NCI-H2171 treated with DMSO at 0.1 percent for 48 hours (cell line): ENCODE measurements at regions not wholly inside any gene's neighbourhood (a gene's known extent, or its start where the extent isn't known, plus 50 kb on each side); places are given as distances from the start of the nearest gene placed in this dataset.
"Not testable (repeated sequence)": the region's sequence is repeated elsewhere in the genome, so short reads cannot be mapped to it uniquely, and the experiment has no call there.

Experiments used
- DNase-seq: peaks from one replicate; lab custom pipeline; 2025; lab: John Stamatoyannopoulos, UW

DNA sequence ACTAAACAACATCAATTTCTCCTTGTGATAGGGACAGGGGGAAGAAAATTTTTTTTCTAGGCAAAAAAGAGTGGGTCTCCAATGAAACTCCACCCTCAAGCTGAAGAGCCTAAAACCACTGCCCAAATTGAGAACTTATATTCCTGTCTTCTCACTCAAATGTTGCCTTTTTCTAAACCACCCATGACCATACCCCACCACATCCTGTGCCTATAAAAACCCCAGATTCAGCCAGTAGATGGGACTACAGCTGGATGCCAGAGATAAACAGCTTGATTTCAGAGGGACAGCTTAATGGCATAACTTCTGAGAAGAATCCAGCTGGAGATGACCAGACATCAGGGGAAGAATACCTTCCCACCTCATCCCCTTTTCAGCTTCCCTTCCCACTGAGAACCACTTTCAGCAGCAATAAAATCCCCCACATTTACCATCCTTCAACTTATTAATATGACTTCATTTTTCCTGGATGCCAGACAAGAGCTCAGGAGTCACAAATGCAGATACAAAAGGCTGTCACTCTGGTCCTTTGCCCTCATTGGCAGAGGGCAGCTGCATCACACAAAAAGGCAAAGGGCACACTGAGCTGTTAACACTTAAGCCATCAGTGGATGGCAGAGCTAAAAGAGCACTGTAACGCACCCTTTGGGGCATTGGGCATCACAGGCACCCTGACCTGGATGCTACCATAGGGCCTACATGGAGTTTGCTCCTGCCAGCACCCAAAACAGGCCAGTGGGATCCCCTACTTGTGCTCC is 972.5 kb upstream of the CTNND2 start:
- no peak for DNase-seq

DNA sequence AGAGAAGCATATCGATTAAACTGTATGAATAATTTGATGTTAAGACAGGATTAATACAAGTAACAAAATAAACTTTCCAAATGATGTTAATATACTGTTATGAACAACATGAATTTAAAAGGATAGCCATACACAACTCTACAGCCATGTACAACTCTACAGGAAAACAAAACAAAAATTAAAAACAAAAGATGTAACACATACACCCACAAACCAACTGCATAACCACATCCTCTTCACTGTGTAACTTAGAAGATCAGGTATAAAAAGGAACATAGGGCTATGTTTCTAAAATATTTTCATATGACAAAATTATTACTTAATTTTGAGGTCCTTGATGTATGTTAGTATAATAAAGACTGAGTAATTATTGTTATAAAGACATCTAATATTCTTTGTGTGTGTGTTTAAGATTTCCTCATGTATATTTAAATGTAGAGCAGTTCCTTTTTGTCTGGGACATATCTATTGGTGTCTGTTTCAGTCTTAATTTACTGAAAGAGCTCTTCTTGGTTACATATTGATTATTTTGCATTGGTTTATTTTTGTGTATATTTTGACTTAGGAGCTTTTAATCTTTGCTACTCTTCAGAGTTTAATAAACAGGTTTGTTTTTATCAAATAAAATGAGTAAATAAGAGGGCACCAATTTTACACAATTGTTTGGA is 966.8 kb upstream of the CTNND2 start:
- no peak for DNase-seq

DNA sequence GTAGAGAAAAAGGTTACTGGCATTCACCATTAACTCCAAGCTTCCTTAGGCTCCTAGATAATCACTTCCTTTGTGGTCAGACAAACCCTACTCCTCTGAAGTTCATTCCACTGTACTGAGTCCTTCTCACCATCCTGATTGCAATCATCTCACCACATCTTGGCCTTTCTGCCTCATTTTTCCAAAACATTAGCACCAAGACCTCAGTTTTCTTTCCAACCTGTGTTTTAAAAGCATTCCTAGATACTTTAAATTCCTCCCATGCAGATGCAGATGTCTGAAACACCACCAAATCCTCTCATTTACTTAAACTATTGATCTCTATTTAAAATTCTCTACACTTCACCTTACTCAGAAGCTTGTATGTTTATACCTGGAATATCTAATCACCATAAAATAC is 961.3 kb upstream of the CTNND2 start:
- no peak for DNase-seq

DNA sequence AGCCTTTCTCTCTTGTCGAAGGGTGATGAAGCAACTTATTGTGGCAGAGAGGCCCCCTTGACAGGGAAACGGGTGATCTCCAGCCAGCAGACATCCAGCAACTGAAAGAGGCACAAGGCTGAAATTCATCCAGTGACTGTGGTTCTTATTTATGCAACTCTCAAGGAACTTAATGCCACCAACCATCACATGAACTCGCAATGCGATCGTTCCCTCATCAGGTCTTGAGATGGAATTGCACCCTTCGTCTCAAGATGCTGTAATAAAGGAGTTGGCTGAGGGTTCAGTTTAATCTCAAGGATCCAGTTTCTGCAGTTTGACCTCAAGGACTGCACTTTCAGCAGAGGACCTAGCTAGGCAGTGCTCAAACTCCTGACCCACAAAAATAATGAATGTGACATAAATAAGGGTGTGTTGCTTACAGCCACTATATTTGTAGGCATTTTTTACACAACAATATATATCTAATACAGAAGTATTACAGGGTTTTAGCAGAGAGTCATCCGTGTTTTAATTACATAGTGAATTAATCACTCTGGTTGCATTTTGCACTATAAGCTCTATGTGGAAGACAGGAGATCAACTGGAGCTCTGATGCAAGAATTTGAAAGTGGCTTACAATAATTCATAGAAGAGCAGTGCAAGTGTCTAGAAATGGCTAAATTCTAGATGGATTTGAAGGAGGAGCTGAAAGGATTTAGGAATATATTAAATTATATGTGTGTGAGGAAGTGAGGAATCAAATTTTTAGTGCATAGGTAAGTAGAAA is 957.8 kb upstream of the CTNND2 start:
- DNase-seq: no peak

DNA sequence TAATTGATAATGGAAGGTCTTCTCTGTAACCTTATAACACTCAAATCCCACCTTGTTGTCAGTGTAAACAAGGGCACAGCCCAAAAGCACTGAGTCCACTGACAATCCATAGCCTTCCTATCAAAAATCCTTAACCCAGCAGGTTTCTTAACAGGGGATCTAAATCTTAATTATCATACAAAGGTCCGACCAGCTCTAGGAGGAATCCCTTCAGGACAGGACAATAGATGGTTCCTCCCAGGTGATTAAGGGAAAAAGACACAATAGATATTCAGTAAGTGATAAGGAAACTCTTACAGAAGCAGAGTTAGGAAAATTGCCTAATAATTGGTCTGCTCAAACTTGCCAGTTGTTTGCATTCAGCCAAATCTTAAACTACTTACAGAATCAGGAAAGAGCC is 951.9 kb upstream of the CTNND2 start:
- DNase-seq: not testable (repeated sequence)

DNA sequence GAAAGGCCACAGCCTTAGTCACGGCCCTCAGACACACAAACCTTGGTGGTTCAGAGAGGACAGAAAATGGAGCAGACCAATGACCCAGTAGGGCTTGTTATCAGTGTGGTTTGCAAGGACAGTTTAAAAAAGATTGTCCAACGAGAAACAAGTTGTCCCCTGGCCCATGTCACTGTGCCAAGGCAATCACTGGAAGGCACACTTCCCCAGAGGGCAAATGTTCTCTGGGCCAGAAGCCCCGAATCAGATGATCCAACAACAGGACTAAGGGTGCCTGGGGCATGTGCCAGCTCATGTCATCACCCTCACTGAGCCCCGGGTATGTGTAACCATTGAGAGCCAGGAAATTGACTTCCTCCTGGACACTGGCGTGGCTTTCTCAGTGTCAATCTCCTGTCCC is 950.1 kb upstream of the CTNND2 start:
- no peak for DNase-seq

DNA sequence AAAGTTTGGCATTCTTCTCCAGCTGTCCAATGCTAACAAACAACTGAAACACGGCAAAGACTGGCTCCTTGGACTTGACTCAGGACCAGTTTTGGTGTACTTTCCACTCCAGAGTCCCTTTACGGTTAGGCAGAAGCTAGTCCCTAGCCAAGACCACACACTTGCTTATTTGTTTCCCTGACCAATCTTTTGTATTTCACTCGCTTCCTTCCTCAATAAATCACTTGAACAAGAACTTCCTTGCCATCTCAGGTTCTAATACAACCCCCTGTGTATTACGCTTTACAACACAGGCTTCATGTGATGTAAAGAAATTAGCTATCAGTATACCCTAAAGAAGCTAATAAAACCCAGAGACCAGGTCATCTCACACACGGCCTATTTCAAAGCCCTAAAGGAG is 947.5 kb upstream of the CTNND2 start:
- no peak for DNase-seq

DNA sequence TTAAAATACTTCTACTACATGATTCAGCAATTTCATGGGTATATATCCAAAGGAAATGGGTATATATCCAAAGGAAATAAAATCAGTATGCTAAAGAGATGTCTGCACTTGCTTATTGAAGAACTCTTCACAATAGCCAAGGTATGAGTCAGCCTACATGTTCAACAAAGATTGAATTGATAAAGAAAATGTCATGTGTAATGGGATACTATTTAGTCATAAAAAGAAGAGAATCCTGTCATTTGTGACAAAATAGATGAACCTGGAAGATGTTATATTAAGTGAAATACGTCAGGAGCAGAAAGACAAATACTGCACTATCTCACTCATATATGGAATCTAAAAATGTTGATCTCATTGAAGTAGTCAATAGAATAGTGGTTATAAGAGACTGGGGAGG is 944.5 kb upstream of the CTNND2 start:
- DNase-seq: no peak

DNA sequence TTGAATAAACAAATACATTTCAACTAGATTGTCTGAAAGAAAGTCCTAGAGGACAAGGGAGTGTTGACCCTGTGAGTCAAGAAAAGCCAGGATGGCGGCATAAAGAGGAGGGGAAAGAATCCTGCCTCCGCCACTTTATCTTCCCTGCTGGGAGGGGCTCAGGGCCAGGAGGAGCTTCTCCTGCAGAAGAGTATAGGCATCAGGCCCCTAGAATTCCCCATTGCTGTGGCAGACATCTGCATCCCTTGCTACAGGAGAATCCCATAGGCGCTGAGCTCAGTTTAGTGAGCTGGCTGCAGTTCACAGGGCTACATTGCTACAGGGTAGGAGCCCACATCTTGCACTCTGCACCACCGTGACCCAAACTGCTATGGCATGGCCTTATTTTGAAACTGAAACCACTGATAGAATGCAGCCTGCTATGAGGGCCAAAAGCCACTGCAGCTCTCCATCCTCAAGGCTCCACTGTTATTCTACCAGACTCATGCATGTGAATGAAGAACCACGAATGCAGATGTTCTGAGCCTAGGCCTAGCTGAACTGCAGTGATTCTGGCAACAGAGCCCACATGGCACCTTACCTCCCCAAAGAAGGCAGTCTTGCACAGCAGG is 941.4 kb upstream of the CTNND2 start:
- no peak for DNase-seq

DNA sequence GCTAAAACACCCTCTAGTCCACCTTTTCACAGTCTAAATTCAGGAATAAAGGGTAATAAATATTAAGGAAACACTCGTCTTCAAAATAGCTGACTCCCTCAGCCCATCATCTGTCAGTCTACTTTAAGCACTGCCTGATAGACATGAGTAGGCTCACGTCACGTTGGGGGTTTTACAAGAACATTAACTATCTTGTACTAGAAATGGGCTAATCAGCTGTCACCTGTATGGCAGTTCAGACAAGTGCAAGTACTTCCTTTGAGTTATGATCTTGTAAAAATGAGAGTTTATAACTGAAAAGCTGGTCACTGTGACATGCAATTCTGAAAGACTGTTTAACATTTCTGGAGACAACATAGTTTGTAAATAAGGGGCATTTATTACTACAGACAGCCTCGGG is 936.7 kb upstream of the CTNND2 start:
- no peak for DNase-seq

DNA sequence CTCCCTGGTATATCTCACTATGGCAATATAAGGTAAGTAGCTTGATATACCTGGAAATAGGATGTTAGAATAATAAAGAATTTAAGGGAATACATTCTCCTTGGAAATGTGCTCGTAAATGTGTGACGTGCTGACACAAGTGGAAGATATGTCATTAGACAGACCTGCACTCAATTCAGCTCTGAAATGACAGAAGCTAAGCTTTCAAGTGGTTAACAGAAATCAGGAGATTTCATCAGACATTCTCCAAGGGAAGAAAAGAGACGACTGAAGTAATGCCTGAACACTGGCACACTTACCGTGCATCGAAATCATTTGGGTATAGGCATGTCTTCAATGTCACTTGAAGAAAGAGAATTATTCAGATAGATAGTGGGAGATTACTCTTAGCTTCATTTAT is 933.3 kb upstream of the CTNND2 start:
- DNase-seq: no peak

DNA sequence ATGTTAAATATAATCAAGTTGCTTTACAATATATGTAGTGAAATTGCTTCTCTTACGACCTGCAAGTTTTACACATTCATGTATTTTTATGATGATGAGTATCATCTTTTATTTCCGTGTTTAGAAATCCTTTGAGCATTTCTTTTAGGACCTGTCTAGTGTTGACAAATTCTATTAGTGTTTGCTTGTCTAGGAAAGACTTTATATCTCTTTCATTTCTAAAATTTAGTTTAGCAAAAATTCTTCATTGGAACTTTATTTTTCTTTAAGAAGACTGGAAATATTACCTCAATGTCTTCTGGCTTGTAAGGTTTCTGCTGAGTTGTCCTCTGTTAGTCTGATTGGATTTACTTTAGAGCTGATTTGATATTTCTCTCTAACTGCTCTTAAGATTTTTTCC is 920.9 kb upstream of the CTNND2 start:
- no peak for DNase-seq

DNA sequence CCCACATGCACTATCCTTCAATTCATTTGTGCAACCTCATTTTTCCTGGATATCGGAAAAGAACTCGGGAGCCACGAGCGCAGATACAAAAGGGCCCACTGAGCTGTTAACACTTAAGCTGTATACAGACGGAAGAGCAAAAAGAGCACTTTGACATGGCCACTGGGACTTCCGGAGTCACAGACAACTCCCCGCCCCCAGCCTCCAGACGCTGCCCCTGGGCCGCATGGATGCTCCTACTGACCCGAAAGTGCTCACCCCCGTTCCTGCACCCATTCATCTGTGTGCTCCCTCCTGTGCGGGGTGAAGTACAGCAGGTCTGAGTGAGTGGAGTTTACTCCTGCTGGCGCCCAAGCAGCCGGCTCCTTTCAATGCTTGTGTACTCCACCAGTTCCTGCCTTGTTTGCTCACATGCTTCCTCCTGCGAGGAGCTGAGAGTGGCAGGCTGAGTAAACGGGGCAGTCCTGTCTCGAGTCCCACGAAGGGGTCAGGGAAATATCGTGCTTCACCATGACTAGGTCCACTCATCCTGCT is 901.0 kb upstream of the CTNND2 start:
- DNase-seq: no peak

DNA sequence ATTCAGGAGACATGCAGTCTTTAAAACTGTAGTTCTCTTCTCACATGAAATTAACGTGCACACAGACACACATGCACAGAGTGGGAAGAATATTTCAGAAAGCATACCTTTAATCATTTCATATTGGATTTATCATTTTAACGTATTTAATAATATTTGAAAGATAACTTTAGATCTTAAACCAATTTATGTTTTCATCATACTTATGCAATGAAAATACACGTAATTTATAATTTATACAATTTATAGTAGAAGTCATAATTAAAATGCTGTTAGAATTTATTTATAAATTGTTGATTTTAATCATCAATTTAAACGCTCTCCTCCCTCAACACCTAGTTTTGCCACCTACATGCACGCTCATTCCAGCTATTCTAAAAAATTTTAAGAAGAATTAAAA is 894.9 kb upstream of the CTNND2 start:
- DNase-seq: no peak

DNA sequence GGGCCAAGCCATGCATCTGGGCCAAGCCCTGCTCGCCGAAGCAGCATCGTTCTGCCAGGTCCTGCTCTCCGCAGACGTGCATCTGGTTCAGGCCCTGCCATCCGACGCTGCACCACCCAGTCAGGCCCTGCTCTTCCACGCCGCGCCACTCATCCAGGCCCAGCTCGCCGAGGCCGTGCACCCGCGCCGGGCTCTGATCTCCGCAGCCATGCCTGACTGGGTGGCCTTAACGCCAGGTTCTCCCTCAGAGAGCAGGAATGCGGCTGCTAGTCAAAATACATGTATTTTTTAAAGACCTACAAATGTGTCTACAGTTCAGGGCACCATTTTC is 891.1 kb upstream of the CTNND2 start:
- DNase-seq: no peak

DNA sequence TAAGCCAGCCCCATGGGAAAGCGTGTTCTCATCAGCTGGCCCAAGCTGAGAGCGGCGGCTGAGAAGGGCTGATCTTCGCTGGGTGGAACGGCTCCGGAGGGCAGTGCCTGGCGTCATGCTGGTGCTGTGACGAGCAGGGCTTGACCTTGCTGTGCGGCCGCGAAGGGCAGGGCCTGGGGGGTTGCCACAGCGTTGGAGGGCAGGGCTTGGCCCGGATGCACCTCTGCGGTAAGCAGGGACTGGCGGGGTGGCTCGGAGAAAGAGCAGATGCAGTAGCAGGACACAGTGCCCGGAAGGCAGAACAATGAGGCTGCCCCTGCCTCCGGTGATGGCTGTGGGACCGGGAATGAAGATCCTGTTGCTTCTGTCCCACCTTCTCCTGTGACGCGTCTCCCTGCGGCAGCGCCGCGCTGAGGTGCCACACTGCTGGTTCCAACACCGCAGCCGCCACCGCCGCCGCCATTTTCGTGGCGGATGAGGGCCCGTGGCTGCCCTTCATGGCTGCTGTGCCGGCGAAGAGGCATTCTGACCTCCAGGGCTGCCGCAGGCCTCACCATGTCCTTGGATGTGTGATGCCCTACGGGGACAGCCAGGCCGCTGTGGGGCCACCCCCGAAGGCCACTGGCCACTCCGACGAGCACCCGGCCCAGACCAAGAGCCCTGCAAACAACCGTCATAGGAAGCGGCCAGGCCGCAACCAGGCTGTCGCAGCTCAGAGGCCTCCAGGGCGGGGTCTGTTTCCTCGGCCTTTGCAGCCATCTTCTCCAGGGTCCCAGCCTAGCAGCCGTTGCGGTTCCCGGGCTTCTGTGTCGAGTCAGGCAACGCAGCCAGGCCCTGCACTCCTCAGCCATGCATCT is 890.5 kb upstream of the CTNND2 start:
- DNase-seq: no peak

DNA sequence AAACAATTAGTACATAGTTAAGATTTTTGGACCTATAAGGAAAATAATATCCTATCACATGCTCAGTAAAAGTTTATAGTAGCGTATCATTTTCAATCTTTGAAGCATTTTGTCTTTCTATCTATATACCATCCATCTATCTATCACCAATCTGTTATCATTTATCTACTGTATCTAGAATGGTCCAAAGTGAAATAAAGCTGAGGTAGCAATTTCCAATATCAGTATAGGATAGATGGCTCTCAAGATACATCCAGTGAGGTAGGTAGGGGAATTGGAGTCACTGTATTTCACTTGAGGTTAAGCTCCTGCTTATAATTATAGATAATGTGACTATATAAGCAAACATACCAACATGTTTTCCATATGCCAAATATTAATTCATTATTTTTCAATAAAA is 889.1 kb upstream of the CTNND2 start:
- DNase-seq: no peak

DNA sequence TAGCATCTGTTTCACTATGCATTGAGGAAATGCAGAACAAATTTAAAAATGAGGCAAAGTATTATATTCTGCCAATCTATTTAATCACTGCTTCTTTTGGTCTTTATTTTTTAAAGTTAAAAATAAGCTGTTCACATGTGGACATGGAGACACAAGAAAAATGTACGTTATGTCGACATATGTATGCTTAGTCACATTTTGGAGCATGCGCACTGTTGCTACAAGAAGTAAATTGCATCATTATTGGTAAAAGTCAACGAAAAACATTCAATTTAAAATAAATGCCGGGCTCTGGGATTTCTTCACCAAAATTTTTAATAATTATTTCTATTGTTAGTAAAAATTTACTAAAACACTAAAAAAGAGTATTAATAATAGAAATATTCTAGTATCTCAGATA is 876.3 kb upstream of the CTNND2 start:
- no peak for DNase-seq

DNA sequence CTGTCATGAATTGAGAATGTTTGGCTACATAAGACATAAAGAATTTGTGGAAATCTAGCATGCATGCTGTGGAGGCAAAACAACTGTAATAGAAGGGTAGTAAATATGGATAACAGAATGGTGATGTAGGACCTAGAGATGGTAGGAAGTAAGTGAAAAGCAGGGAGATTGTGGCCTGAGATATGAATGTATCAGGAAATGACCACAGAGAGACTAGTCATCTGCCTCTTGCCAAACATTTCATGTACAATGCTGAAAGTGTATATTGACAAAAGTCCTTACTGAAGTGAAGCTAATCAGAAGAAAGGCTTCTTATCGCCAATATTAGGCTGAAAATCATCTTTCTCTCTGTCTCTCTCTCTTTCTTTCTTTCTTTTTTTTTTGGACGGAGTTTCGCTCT is 873.1 kb upstream of the CTNND2 start:
- DNase-seq: no peak

DNA sequence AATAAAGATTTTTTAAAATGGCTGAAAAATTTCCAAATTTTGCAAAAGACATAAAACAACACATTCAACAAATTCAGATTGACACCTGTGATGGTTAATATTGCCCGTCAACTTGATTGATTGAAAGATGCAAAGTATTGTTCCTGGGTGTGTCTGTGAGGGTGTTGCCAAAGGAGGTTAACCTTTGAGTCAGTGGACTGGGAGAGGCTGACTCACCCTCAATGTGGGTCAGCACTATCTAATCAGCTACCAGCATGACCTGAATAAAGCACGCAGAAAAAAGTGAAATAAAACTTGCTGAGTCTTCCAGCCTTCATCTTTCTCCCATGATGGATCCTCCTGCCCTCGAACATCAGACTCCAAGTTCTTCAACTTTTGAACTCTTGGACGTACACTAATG is 868.0 kb upstream of the CTNND2 start:
- DNase-seq: no peak

DNA sequence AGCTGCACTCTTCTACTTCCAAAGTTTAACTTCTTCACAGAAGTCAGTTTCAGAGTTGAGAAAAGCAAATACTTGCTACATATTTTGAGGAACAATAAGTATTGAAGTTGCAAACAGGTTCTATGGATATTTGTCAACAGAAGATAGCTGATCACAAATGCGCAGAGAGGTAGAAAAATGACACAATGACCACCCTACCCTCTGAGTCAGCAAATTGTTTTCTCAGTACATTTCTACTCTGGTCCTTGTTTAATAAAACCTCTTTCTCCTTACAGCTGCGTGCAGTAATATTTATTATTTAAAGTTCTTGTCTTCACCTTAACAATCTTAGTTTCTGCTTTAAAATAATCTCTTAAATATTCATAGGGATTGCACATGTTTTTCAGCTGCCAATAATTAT is 855.1 kb upstream of the CTNND2 start:
- DNase-seq: no peak

DNA sequence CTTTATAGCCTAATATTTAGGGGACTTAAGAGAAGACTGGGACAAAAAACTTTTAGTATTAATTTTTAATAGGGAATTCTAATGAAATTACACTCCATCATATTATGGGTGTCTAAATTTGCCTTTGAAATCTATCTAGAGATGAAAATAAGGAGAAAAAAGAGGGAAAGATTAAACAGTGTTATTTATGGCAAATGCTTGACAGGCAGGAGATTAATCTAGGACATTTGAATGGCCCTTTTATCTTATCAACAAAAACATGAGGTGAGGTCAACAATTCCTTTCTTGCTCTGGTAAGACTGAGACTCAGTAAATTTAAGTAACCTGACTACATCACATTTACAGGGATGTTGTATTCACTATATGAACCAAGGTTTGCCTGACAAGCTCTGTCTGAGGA is 852.8 kb upstream of the CTNND2 start:
- no peak for DNase-seq
